ENCODE measurements at regions not wholly inside any gene's neighbourhood (a gene's known extent, or its start where the extent isn't known, plus 50 kb on each side); places are given as distances from the start of the nearest gene placed in this dataset.

DNA sequence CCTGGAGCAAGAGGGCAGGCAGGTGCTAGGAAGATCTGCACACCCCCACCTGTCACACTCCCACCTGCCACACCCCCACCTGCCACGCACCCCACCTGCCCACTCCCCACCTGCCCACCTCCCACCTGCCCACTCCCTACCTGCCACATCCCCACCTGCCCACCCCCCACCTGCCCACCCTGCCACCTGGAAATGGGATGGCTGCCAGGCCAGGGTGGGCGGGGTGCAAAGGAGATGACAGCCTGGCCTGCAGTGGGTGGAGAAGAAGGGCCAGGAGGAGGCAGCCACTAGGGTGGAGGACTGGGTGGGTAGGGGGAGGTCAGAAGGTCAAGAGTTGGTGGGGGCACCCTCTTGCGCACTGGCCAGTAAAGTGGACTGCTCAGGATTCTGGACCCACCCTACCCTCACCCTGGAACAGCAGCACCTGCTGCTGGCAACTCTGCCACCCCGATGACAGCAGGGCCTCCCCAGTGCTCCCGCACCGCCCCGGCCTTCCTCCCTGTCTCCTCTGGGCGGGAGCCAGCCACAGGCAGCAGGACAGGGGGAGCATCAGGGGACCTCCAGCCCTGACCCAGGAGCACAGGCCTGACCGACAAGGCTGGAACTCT lies 66.8 kb upstream of the NKX1-1 start:
- no peak for DNase-seq

DNA sequence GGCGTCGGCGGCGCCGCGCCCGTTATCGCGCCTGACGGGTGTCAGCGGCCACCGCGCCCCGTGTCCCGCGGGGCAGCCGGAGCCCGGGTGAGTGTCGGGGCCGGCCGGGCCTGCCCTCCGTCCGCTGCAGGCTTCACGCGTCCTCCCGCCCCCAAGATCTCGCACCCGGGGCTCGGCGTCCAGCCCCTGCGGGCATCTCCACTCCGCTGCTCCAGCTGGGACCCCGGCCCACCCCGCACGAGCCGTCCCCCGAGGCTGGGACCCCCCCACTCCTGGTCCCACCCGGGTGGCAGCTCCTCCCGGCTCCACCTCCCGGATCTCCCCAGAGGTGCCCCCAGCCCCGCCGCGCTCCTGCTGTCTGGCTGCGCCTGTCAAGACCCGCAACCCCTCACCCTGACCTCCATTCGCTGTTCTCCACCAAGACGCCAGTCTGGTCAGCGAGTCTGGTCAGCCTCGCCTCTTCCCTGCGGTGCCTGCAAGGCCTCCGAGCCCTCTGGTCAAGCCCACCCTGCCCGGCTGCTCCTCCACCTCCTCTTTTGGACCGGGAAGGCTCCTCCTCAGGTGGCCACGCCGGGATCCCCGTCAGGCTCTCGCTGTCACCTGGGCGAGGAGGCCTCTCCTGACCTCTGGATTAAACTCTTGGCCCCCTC lies 66.0 kb upstream of the NKX1-1 start:
- no peak for DNase-seq

DNA sequence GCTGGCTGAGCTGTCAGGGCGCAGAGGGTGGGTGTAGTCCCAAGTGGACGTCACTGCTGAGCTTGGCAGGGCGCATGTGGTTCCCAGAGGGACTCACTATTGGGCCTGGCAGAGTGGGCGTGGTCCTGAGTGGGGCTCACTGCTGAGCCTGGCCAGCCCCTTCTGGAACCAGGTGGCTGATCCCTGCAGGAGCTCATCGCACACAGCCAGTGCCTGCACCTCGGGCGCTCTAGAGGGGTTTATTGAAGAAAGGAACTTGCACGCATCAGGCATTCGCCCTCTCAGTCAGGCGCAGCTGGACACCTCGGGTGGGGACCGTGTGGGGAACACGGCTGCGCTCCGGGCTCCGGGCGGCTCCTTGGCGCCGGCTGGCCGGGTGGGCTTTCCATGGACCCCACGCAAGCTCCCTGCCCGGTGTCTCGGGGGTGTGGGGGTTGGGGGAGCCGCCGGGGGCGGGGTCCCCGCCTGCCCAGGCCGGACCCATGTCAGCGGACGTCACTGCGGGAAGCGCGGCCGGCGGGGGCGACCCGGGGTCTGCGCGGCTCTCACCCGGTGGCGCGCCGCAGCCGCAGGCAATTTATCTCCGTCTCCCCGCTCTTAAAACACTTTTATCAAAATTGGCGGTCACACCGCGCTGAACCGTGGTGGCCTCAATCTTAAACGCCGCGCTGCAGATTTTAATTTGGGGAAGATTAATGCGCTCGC lies 65.4 kb upstream of the NKX1-1 start:
- DNase-seq = no peak

DNA sequence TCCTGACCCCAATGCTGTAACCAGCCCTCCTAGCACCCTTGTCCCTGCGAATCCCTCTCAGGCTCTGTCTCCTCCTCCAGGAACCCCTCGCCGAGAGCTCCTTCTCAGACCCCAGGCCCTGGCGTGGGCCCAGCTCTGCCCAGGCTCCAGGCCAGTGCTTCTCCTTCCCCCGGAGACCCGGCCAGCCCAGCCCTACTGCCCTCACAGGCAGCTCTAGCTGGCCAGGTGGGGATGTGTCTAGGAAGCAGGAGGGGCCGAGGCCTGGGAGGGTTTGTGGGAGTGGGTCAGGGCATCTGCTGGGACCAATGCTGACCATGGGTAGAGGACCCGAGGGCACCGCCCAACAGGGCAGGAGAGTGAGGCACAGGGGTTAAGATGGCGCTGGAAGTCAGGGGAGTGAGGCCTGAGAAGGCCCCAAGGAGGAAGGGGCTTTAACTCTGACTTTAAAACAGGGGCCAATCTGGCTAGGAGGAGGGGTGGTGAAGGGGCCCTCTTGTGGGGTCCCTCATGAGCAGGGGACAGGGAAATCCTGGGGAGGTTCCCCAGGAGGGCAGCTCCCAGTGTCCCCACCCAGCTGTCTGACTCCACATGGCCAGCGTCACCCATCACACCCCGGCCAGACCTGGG lies 64.7 kb upstream of the NKX1-1 start:
- DNase-seq = no peak

DNA sequence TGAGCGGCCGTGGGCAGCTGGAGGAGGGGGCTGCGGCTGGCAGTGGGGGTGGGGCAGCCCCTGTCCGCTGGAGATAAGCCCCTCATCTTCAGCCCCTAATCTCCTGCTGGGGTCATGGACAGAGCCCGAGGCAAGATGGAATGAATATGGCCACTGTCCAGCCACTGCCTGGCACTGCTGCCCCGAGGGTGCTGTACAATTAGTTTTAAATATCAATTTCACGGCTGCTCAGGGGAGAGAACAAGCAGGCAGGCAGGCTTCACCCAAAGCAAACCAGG lies 64.1 kb upstream of the NKX1-1 start:
- DNase-seq = no peak

DNA sequence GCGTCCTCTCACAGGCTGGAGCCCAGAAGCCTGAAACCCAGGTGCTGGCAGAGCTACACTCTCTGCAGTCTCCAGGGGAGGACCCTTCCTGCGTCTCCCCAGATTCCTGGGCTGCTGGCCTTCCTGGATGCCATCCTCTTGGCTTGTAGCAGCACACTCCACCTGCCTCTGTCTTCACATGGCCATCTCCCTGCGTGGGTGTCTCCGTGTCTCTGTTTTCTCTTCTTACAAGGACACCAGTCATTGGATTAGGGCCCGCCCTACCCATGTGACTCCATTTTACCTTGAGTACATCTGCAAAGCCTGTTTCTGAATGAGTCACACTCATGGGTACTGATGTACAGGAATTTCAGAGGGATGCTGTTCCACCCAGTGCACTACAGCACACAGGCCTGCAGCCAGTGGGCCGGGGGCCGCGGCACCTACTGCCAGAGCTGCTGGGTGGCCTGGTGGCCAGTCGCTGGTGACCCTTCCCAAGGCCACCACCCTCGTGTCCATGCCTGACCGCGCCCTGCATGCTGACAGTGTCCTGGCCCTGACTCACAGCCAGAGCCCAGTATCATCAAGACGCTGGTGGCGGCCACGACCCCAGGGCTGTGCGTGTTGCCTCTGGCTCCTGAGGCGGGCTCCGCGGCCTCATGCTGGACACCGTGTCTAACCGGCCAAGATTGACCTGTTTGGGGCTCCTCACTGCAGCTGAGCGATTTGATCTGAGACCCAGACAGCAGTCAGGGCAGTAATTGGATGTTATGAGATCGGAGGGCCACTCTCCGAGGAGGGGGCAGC lies 63.6 kb upstream of the NKX1-1 start:
- DNase-seq = no peak

DNA sequence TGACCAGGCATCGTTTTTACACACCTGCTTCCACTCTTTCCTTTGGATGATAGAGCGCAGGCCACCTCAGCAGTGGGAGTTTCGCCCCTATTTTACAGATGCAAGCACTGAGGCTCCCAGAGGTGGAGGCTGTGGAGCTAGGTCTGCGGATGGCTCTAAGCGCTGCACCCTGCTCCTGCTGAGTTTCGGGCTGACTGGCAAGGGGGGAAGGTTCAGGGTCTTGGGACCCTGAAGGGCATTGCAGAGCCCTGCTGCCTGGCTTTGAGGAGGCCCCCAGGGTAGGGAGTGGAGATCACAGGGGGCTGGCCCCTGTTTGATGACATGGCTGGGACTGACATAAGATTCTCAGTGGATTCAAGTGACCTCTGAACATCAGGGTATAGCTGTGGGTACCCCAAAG lies 62.8 kb upstream of the NKX1-1 start:
- DNase-seq = no peak

DNA sequence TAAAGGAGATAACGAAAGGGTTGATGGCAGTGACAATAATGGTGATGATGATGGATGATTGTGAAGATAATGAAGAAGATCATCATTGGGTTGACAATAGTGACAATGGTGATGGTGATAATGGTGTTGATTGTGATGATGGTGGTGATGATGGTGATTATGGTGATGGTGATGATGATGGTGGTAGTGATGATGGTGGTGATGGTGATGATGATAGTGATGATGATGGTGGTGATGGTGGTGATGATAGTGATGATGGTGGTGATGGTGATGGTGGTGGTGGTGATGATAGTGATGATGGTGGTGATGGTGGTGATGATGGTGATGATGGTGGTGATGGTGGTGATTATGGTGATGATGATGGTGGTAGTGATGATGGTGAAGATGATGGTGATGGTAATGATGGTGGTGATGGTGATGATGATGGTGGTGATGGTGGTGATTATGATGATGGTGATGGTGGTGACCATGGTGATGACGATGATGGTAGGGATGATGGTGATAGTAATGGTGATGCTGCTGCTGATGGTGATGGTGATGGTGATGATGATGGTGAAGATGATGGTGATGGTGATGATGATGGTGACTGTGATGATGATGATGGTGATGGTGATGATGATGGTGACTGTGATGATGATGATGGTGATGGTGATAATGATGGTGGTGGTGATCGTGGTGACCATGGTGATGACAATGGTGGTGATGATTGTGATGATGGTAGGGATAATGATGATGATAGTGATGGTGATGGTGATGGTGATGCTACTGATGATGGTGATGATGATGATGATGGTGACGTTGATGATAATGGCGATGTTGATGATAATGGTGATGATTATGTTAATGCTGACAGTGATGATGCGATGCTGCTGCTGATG lies 61.6 kb upstream of the NKX1-1 start:
- no peak for DNase-seq

DNA sequence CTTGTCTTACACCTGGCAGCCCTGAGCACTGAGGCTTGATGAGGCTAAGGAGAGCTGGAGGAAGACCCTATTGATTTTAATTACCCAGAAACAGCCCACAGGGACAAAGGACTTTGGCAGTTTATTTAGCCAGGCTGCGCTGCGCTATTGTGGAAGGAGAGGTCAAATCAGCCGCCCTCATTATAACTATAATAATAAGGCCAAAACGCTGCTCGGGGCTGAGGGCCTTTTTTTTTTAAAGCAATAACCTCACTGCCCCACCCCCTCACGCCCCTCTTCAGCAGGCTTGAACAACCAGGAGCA lies 60.6 kb upstream of the NKX1-1 start:
- no peak for DNase-seq

DNA sequence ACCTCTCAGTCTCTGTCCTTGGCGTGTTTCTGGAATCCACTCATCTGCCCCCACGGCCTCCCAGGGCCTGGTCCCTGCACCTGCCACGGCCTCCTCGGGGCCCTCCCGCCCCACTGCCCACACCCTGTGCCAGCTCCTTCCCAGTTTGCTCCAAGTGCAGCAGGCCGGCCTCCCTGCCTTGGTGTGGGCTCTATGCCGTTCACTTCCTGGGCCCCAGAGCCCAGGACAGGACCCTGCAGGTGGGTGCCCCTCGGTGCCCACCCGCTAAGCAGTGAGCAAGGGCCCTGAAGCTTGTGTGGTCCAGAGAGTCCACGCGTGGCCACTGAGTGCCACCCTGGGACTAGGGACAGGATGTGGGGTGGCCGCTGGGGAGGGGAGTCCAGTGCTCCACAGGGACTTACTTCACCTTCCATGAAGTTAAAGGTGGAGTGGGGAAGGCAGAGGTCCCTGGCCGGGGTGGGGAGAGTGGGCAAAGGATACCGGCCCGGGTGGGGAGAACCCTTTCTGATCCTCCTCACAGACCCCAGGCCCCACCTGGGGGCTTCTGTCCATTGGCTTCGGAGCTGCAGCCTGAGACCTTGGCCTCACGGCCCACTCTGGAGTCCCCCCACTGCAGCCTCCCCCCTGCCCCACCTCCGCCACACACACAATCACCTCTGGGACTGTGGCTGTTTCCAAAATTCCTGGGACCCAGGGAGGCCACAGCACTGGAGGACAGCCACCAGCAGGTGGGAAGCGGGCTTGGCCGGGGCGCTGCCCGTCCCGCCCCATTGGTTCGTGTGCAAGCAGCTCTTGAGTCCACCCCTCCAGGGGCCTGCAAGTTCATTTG lies 60.0 kb upstream of the NKX1-1 start:
- DNase-seq = no peak

DNA sequence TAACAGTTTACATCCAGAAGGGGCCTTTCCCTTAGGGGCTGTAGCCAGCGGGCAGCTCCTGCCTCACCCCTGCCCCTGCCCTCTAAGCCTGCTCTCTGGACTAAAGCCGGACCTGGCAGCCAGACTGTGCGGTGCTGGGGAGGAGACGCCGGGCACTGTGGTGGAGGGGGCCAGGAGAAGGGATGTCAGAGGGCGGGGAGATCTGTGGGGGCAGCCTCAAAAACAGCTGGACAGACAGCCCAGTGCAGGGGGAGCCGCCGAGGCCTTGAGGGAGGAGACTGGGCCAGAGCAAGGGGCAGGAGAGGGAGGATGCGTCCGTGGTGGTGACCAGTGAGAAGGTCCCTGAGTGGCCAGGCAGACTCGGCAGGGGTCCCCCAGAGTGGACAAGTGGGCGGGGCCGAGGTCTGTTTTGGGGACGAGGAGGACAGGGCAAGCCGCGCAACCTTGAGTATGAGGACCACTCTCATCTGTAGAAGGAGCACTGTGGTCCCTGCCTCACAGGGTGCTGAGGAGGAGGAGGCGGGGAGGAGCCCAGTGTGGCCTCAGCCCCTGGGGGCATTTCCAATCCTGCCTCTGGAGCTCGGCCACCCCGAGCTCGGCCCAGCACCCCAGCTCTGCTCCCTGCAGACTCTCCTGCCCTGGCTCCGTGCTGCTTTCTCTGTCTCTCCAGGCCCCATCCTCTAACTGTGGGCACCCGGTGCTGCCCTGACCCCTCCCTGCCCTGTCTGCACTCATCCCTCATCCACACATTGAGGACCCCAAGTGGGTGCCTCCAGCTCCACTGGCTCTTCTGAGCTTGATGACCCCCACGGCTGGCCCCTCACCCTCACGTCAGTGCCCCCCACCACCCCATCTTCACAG lies 59.2 kb upstream of the NKX1-1 start:
- DNase-seq = no peak

DNA sequence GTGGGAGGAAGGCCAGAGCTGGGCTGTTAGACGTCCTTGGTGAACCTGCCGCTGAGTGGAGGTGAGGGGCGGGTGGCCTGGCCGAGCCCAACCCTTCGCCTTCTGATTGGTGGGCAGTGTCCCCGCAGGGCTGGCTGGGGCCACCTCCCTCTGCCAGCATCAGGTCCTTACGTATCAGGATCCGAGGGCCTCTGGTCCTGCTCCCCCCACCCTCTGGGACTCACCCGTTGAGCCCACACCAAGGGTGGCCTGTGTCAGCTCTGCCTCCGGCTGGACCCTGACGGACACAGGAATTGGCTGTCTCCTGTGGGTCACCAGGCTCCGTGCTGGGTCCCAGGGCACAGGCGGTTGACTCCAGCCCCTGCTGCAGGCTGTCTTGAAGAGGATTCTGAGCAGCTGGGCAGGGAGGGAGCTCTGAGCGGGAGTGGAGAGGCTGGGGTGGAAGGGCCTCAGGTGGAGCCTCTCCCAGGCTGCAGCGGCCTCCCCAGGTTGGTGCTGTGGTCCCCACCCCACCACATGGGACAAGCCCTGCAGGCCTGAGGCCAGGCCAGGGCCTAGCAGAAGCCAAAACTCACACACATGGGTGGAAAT lies 58.4 kb upstream of the NKX1-1 start:
- DNase-seq = no peak

DNA sequence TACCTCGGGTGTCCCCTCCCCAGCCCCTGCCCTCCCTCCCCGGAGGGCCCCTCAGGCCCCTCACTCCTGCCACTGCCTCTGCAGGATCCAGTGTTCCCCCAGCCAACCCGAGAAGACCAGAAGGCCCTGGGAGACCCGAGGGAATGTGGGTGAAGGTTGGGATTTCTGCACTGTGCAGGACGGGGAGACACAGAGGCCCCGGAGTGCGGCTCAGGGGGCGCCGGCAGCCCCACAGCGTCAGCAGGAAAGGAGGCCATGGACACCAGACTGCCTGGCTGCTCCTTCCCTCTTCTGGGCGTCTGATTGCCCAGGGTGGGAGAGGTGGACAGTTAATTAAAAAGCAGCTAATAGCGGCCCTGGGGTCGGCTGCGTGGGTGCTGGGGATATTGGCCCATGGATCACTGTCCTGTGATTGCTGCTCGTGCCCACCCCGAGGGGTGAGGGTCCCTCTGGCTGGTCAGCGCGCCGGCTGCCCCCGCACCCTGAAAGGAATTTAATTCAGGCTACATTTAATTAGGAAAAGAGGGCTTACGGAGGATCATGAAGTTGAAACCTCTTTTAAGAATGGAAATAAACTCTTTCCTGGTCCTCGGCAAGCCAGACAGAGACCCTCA lies 57.8 kb upstream of the NKX1-1 start:
- no peak for DNase-seq

DNA sequence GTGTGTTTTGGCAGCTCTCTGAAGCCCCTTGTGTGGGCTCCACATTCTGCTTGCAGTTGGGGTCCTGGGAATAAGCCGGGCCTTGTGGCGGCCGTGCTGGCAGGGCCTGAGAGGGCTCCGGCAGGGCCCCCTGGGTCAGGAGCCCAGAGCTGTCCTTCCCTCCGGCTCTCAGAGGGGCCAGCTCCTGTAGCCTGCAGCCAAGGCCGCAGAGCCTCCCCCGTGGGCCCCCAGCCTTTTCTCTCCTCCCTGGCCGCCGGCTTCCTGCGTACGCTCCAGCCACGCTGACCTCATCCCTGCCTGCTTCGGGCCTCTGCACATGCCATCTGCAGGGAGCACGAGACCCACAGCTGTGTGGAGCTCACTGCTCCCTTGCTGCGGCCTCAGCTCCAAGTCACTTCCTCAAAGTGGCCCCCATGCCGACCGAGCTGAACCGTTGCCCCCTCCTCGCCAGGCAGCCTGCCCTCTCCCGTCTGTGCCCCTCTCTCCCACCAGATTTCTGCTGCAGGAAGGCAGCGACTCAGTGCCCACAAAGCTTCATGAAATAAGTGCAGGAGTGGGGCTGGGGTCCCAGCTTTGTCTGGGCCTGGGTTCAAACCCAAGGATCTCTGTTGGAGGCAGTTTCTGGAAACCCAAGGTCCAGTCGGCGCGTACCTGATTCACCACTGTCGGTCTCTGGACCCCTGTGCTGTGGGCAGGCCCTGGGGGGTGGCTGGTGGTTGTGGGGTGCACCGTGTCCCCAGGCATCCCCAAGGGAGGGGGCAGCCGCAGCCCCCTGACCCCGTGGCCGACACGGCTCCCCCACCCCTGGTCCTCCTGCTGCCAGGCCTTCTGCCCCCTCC lies 57.1 kb upstream of the NKX1-1 start:
- DNase-seq = no peak

DNA sequence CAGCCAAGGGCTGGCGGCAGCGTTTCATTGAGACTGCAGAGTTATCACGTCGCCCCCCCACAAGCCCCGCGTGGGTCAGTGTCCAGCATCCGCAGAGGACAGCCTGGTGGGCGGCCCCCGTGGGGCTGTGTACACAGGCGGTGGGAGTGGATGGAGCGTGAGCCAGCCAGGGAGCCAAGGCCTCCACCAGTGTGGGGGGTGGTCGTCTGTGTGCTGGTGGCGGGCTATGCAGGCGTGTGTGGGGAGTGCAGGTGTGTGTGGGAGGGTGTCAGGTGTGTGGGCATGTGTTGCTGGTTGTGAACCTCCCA lies 56.5 kb upstream of the NKX1-1 start:
- no peak for DNase-seq

DNA sequence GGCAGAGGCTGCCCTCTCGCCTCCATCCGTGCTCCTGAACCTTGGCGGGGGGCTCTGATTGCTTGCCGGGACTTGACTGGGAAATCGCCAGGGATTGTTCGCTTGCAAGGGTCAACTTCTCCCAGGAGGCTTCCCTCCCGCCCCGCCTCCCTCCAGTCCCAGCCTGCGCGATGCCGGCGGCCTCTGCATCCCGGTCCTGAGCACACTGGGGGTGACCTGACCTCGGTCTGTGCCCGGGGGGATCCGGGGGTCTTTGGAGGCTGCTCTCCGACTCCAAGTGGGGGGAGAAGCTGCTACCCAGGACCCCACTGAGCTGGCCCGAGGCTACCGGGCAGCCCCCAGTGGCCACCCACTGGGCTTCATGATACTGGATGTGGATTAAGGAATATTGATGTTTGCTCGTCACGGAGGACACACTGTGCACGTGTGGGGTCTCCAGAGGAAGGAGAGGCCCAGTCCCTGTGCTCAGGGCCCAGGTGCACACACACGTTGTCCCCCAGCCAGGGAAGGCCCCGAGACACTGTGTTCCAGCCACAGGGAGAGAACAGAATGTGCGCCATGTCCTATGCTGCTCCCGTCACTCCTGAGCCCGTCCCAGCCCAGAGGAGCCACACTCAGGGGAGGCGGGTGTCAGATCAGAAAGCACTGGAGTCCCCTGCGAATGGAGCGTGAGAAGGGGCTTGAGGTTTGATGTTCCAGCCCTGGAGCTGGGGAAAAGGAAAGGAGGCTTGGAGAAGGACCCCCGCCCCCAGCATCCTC lies 55.9 kb upstream of the NKX1-1 start:
- DNase-seq = no peak

DNA sequence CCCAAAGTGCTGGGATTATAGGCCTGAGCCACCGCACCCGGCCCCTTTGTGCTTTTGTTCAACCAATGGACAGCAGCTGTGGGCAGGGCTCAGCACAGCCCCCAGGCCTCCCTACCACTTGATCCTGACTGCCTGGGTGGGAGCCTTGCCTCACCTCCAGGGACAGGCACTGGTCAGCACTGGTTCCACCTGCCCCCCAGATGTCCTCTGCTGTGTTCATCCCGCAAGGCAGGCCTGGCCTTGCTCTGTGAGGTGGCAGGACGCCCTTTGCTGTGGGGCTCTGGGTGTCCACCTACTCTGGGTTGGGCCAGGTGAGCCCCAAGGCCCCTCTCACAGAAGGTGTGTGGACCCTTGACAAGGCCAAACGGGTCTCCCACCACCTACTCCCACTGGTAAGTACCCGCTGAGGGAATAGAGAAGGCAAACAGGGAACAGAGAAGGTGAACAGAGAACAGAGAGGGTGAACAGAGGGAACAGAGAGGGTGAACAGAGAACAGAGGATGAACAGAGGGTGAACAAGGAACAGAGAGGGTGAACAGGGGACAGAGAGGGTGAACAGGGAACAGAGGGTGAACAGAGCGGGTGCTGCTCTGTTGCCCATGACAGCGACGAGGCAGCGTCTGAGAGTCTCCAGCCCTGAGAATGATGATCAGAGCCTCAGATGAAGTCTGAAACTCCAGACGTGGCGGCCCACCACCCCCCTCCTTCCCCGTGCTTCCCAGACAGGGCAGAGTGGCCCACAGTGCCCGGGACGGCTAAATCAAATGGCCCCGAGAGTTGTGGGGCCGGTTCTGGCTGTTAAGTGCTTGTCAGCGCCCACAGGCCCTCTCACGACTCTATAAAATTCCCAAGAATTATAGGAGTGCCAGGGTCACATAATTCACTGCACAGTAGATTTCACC lies 55.0 kb upstream of the NKX1-1 start:
- DNase-seq = no peak

Measured in amniotic stem cell (primary cell).